PC-3 (cell line): ENCODE measurements at regions not wholly inside any gene's neighbourhood (a gene's known extent, or its start where the extent isn't known, plus 50 kb on each side); places are given as distances from the start of the nearest gene placed in this dataset.

Source experiments
- EZH2 ChIP-seq: fragments of 300-600 bp; sonication (generic); IDR thresholded peaks from one replicate; pipeline ENCODE4 v1.6.1; 2017; ENCODE audit warnings: antibody characterized with exemption, mild to moderate bottlenecking, low read length; ENCODE audit not compliant: unreplicated experiment
- EZH2phosphoT487 ChIP-seq: fragments of 300-600 bp; sonication (generic); IDR thresholded peaks from 2 replicates; pipeline ENCODE4 v1.6.1; 2018; ENCODE audit warnings: mild to moderate bottlenecking, antibody characterized with exemption, low read length, borderline replicate concordance
- TF ChIP-seq, protein P1 (sequence below): fragments of 300-600 bp; sonication (generic); conservative IDR thresholded peaks from 2 replicates; pipeline ENCODE4 v1.5.1; 2017; ENCODE audit warnings: antibody characterized with exemption, low read depth, mild to moderate bottlenecking, low read length

DNA sequence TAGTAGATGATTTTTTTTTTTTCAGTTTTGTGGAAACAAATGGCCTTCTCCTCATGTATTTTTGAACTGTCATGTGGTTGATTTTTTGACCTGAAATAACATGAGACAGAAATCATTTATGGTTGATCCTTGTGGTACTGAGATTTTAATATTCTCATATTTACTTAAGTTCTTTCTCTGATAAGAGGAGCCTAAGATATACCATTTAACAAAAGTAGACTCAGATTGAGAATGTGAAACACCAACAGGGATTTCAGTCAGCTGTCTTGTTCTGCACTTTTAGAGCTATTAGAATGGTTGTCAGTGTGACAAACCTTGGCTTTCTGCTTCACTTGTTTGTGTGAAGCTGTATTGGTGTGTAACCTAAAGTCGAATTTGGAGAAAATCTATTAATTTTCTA, 575.7 kb downstream of the SPOCK3 start:
- TF ChIP-seq, protein P1, sequence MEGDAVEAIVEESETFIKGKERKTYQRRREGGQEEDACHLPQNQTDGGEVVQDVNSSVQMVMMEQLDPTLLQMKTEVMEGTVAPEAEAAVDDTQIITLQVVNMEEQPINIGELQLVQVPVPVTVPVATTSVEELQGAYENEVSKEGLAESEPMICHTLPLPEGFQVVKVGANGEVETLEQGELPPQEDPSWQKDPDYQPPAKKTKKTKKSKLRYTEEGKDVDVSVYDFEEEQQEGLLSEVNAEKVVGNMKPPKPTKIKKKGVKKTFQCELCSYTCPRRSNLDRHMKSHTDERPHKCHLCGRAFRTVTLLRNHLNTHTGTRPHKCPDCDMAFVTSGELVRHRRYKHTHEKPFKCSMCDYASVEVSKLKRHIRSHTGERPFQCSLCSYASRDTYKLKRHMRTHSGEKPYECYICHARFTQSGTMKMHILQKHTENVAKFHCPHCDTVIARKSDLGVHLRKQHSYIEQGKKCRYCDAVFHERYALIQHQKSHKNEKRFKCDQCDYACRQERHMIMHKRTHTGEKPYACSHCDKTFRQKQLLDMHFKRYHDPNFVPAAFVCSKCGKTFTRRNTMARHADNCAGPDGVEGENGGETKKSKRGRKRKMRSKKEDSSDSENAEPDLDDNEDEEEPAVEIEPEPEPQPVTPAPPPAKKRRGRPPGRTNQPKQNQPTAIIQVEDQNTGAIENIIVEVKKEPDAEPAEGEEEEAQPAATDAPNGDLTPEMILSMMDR, result no peak
- no peak for TF ChIP-seq EZH2
- TF ChIP-seq EZH2phosphoT487, result no peak
